ENCODE measurements at regions not wholly inside any gene's neighbourhood (a gene's known extent, or its start where the extent isn't known, plus 50 kb on each side); places are given as distances from the start of the nearest gene placed in this dataset.

DNA sequence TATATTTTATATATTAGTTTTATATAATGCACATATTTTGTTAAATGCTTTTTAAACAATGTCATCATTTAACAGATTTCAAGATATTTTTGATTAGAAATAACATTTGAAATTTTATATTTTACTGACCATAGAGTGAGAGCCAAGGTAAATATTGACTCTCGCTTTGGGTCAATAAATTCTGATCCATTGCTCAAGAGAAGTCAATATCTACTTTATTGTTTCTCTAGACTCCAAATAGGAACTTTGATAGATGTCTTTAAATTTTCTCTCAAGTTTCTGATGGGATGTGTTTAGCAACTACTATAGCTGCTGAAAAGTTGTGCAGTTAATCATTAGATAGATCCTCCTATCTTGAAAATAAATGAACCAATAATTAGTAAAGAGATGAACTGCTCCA is 61.4 kb upstream of the ATXN7L3B start:
- no peak overlapping the region for H3K27ac ChIP-seq
- no peaks in the 10 kb centered on the region for H3K27me3 ChIP-seq
- no peaks in the 10 kb centered on the region for H3K9me3 ChIP-seq
- TF ChIP-seq POLR2AphosphoS5 (IDR thresholded peaks at IDR 0.05) (no peak), EP300 (IDR thresholded peaks at IDR 0.05) (no peak), POLR2A (IDR thresholded peaks at IDR 0.05) (no peak)
- TF ChIP-seq, protein P1, sequence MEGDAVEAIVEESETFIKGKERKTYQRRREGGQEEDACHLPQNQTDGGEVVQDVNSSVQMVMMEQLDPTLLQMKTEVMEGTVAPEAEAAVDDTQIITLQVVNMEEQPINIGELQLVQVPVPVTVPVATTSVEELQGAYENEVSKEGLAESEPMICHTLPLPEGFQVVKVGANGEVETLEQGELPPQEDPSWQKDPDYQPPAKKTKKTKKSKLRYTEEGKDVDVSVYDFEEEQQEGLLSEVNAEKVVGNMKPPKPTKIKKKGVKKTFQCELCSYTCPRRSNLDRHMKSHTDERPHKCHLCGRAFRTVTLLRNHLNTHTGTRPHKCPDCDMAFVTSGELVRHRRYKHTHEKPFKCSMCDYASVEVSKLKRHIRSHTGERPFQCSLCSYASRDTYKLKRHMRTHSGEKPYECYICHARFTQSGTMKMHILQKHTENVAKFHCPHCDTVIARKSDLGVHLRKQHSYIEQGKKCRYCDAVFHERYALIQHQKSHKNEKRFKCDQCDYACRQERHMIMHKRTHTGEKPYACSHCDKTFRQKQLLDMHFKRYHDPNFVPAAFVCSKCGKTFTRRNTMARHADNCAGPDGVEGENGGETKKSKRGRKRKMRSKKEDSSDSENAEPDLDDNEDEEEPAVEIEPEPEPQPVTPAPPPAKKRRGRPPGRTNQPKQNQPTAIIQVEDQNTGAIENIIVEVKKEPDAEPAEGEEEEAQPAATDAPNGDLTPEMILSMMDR (IDR thresholded peaks at IDR 0.05): no peak
- H3K4me3 ChIP-seq: no peak overlapping the region
- DNase-seq (ENCODE audit: low spot score in 2 of 2): no peak
- H3K4me1 ChIP-seq: no peaks in the 10 kb centered on the region
- H3K36me3 ChIP-seq: no peaks in the 10 kb centered on the region
- 91% methylated on average over 1 of the region's 1 CpG for WGBS

DNA sequence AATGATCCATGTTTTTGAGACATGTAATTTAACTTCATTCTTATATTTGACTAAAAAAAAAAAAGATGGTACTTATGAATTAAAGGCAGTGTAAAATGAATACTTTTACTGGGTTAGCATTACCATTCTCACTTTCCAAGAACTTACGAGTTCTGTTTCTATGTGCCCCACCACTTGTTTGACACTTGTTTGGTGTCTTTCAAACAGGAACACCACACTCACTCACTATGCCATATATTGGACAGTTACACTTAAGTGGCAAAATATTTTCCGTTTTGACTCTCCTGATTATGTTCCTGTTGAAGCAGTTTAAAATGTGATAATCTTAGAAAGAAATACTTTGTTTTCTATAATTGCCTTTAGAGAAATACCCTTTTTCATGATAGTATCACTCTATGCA is 56.6 kb upstream of the ATXN7L3B start:
- TF ChIP-seq POLR2AphosphoS5 (IDR thresholded peaks at IDR 0.05): no peak
- TF ChIP-seq, protein P1 (IDR thresholded peaks at IDR 0.05): no peak
- no peak for TF ChIP-seq POLR2A (IDR thresholded peaks at IDR 0.05)
- no peak for TF ChIP-seq EP300 (IDR thresholded peaks at IDR 0.05)
- WGBS: 78% methylated on average over 2 of the region's 2 CpGs
- DNase-seq (ENCODE audit: low spot score in 2 of 2): no peak
- Histone ChIP-seq H3K9me3 (no peaks in the 10 kb centered on the region), H3K27me3 (no peaks in the 10 kb centered on the region), H3K4me1 (no peaks in the 10 kb centered on the region), H3K4me3 (no peak overlapping the region), H3K36me3 (no peaks in the 10 kb centered on the region), H3K27ac (no peak overlapping the region)

DNA sequence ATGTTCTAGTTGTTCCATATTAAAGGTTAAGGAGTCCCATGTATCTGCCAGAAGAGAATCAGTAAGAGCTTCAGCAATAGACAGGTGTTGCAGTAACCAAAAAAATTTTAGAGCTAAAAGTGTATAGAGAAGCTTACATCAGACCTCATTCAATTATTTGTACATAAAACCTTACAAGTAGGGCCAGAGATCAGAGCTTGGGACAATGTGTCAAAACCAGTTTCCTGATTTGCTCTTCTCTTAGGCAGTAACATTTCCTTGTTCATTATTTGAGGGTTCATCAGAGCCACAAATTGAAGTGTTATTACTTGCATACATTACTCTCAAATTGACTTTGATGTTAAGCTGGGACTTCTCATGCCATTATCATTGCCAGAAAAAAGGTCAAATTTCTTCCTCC is 55.5 kb upstream of the ATXN7L3B start:
- DNase-seq (ENCODE audit: low spot score in 2 of 2): no peak
- no peaks in the 10 kb centered on the region for H3K36me3 ChIP-seq
- TF ChIP-seq POLR2A (IDR thresholded peaks at IDR 0.05) (no peak), EP300 (IDR thresholded peaks at IDR 0.05) (no peak), POLR2AphosphoS5 (IDR thresholded peaks at IDR 0.05) (no peak)
- TF ChIP-seq, protein P1 (IDR thresholded peaks at IDR 0.05): no peak

DNA sequence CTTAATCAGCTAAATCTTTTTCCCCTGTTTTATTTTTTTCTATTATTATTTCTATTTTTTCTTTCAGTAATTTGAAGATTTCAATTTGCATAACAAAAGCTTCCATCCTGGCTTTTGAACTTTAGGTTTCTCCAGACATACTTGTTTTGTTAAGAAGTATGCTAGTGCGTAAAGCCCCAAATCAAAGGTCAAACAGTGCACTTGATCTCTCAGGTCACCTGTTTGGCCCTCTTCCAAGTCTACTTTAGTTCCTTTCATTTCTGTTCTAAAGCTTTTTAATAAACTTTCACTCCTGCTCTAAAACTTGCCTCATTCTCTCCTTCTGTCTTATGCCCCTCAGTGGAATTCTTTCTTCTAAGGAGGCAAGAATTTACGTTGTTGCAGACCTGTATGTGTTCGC is 54.6 kb upstream of the ATXN7L3B start:
- DNase-seq (ENCODE audit: low spot score in 2 of 2): no peak
- H3K4me1 ChIP-seq: no peaks in the 10 kb centered on the region
- no peak overlapping the region for H3K4me3 ChIP-seq
- H3K36me3 ChIP-seq: no peaks in the 10 kb centered on the region
- H3K9me3 ChIP-seq: no peaks in the 10 kb centered on the region
- TF ChIP-seq, protein P1 (IDR thresholded peaks at IDR 0.05): no peak
- TF ChIP-seq POLR2AphosphoS5 (IDR thresholded peaks at IDR 0.05): no peak
- TF ChIP-seq POLR2A (IDR thresholded peaks at IDR 0.05): no peak
- TF ChIP-seq EP300 (IDR thresholded peaks at IDR 0.05): no peak
- no peak overlapping the region for H3K27ac ChIP-seq
- WGBS: 45% methylated on average over 3 of the region's 3 CpGs
- no peaks in the 10 kb centered on the region for H3K27me3 ChIP-seq

More for the DNA sequence above, 55.5 kb upstream of the ATXN7L3B start:
- Histone ChIP-seq H3K4me3 (no peak overlapping the region), H3K27ac (no peak overlapping the region), H3K27me3 (no peaks in the 10 kb centered on the region), H3K4me1 (no peaks in the 10 kb centered on the region), H3K9me3 (no peaks in the 10 kb centered on the region)

Data from suprapubic skin (tissue), 4 donors.